CD14-positive monocyte (primary cell): ENCODE measurements at regions not wholly inside any gene's neighbourhood (a gene's known extent, or its start where the extent isn't known, plus 50 kb on each side); places are given as distances from the start of the nearest gene placed in this dataset.

Experiments used
- DNase-seq, 3 donors: peaks; one replicate each; pipeline ENCODE4 v3.0.0-alpha.2; 2011 to 2022
- H2AFZ ChIP-seq: 2 replicates; pipeline ENCODE4 v1.6.0; 2012; ENCODE audit warnings: mild to moderate bottlenecking, low read depth, low read length, inconsistent platforms; ENCODE audit not compliant: insufficient read depth, poor library complexity, severe bottlenecking
- H3K27ac ChIP-seq, 2 donors: 1 replicate in 1 of 2; 2 replicates in 1 of 2; pipeline ENCODE4 v1.5.1; 2012 to 2013; ENCODE audit warnings: low read length in 2 of 2, control low read depth in 1 of 2, inconsistent platforms in 1 of 2, low read depth in 1 of 2, mild to moderate bottlenecking in 1 of 2
- H3K27me3 ChIP-seq, 2 donors: one replicate each; pipeline versions ENCODE4 v1.6.0 to v1.6.1; 2011 to 2013; ENCODE audit warnings: low read length in 2 of 2; ENCODE audit not compliant: control insufficient read depth in 2 of 2, insufficient read depth in 2 of 2
- H3K36me3 ChIP-seq, 2 donors: replicated peaks in 1 of 2; 1 replicate in 1 of 2; 2 replicates in 1 of 2; pipeline versions ENCODE4 v1.5.1 to v1.6.1; 2012 to 2013; ENCODE audit warnings: low read length in 2 of 2, control low read depth in 1 of 2, inconsistent platforms in 1 of 2, mild to moderate bottlenecking in 1 of 2; ENCODE audit not compliant: insufficient read depth in 2 of 2, control insufficient read depth in 1 of 2
- H3K4me1 ChIP-seq, 2 donors: 1 replicate in 1 of 2; 2 replicates in 1 of 2; pipeline versions ENCODE4 v1.5.1 to v1.6.1; 2012 to 2013; ENCODE audit warnings: low read length in 2 of 2, control low read depth in 1 of 2, inconsistent platforms in 1 of 2, mild to moderate bottlenecking in 1 of 2, moderate library complexity in 1 of 2; ENCODE audit not compliant: insufficient read depth in 2 of 2, control insufficient read depth in 1 of 2
- H3K4me2 ChIP-seq: replicated peaks from 2 replicates; pipeline ENCODE3; 2012; ENCODE audit warnings: low read length, moderate library complexity, mild to moderate bottlenecking; ENCODE audit not compliant: poor library complexity, severe bottlenecking; ENCODE audit errors: extremely low read depth
- H3K4me3 ChIP-seq, 3 experiments: fragments of 200-600 bp in 1 of 3; sonication (generic) in 1 of 3; replicated peaks in 1 of 3; 1 replicate in 2 of 3; 2 replicates in 1 of 3; pipeline ENCODE4 v1.5.1; 2011 to 2013; ENCODE audit warnings: low read length in 3 of 3, mild to moderate bottlenecking in 3 of 3, control low read depth in 2 of 3, low read depth in 2 of 3, inconsistent platforms in 1 of 3, moderate library complexity in 1 of 3
- H3K79me2 ChIP-seq: 2 replicates; pipeline ENCODE4 v1.6.0; 2012; ENCODE audit warnings: mild to moderate bottlenecking, control low read depth, inconsistent platforms, low read length, moderate library complexity; ENCODE audit not compliant: insufficient read depth
- H3K9ac ChIP-seq: 2 replicates; pipeline ENCODE4 v1.6.0; 2017; ENCODE audit warnings: low read length, mild to moderate bottlenecking; ENCODE audit not compliant: insufficient read depth, poor library complexity, severe bottlenecking
- H3K9me3 ChIP-seq, 2 donors: replicated peaks in 1 of 2; 1 replicate in 1 of 2; 2 replicates in 1 of 2; pipeline versions ENCODE4 v1.5.1 to v1.6.1; 2012 to 2013; ENCODE audit warnings: low read length in 2 of 2, control low read depth in 1 of 2; ENCODE audit not compliant: control insufficient read depth in 1 of 2, insufficient read depth in 1 of 2
- H4K20me1 ChIP-seq: 2 replicates; pipeline ENCODE4 v1.6.0; 2012; ENCODE audit warnings: mild to moderate bottlenecking, low read length, control low read depth, moderate library complexity; ENCODE audit not compliant: insufficient read depth
- H3K27ac Mint-ChIP-seq, 7 donors: one replicate each; pipeline ENCODE4 v1.8.0; 2020; ENCODE audit warnings: mild to moderate bottlenecking in 7 of 7, mixed read lengths in 7 of 7, moderate library complexity in 6 of 7, inconsistent platforms in 2 of 7
- H3K27me3 Mint-ChIP-seq, 3 donors: one replicate each; pipeline ENCODE4 v1.8.0; 2021 to 2022; ENCODE audit warnings: low read depth in 3 of 3, mild to moderate bottlenecking in 3 of 3, mixed read lengths in 3 of 3, moderate library complexity in 3 of 3, inconsistent platforms in 1 of 3
- H3K36me3 Mint-ChIP-seq, 2 donors: one replicate each; pipeline ENCODE4 v1.8.0; 2020; ENCODE audit warnings: mixed read lengths in 2 of 2, inconsistent platforms in 1 of 2, mild to moderate bottlenecking in 1 of 2
- H3K4me1 Mint-ChIP-seq: one replicate; pipeline ENCODE4 v1.8.0; 2020; ENCODE audit warnings: mild to moderate bottlenecking, mixed read lengths
- H3K4me3 Mint-ChIP-seq, 2 donors: one replicate each; pipeline ENCODE4 v1.8.0; 2020; ENCODE audit warnings: mild to moderate bottlenecking in 2 of 2, mixed read lengths in 2 of 2, moderate library complexity in 1 of 2
- H3K9me3 Mint-ChIP-seq, 7 donors: one replicate each; pipeline ENCODE4 v1.8.0; 2020 to 2022; ENCODE audit warnings: mixed read lengths in 7 of 7, mild to moderate bottlenecking in 6 of 7, moderate library complexity in 6 of 7, inconsistent platforms in 2 of 7
- CTCF ChIP-seq: fragments of 200-600 bp; IDR thresholded peaks from one replicate; pipeline ENCODE4 v1.8.0; 2022; ENCODE audit warnings: antibody characterized with exemption, mild to moderate bottlenecking
- WGBS: methylation state at CpG from one replicate; pipeline ENCODE4 v1.1.5; 2013; ENCODE audit warnings: missing lambda C conversion rate; ENCODE audit not compliant: insufficient coverage; 5-methylcytosine and 5-hydroxymethylcytosine counted together
- intact Hi-C, 2 donors: fragments of 100-400 bp; cut with micrococcal nuclease; formaldehyde crosslinking; loops; one replicate each; pipeline versions ENCODE4 v1.15.0 to v1.15.1; 2023

GRCh38 chr11:129503646-129504045 is 128.0 kb downstream of the BARX2 start:
- Histone ChIP-seq H2AFZ (no peak overlapping the region), H3K4me1 (no peaks in the 10 kb centered on the region), H3K27me3 (no peaks in the 10 kb centered on the region), H3K79me2 (no peaks in the 10 kb centered on the region), H3K4me2 (no peak overlapping the region), H3K4me3 (no peak overlapping the region), H3K36me3 (no peaks in the 10 kb centered on the region), H3K9ac (no peak overlapping the region), H3K9me3 (no peaks in the 10 kb centered on the region), H4K20me1 (no peaks in the 10 kb centered on the region), H3K27ac (no peak overlapping the region)
- no peak for TF ChIP-seq CTCF
- peaks cover 0 to 5% (median 0%) of the 10 kb centered on the region in 7 donors for H3K9me3 Mint-ChIP-seq
- peaks cover 0 to 1% (median 0%) of the 10 kb centered on the region in 3 donors for H3K27me3 Mint-ChIP-seq
- intact Hi-C loops: no loop called here
- DNase-seq: no peak
- H3K36me3 Mint-ChIP-seq: no peaks in the 10 kb centered on the region
- H3K4me3 Mint-ChIP-seq: no peak overlapping the region
- no peak overlapping the region for H3K27ac Mint-ChIP-seq
- no CpG with 5 or more reads among the region's 2 CpGs for WGBS
- H3K4me1 Mint-ChIP-seq: no peaks in the 10 kb centered on the region

DNA sequence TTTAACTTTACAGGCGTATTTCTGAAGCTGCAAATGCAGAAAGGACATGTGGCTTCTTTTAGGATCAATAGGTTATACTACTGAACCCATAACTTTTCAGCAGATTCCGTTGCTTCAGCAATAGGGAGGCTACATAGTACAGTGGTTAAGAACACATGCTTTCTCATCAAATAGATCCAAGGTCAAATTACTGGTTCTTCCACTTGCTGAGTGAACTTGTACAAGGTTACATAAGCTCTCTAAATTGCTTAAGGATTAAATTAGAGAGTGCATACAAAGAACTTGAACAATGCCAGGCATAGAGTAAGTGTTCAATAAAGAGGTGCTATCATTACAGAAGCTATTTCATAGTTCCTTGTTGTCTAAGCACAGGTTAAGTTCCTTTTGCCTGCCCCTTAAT is 129.6 kb downstream of the BARX2 start:
- H3K4me3 ChIP-seq: no peak overlapping the region
- H4K20me1 ChIP-seq: no peaks in the 10 kb centered on the region
- H3K27ac Mint-ChIP-seq: no peak overlapping the region
- H3K9me3 ChIP-seq: no peaks in the 10 kb centered on the region
- no peaks in the 10 kb centered on the region for H3K36me3 Mint-ChIP-seq
- H3K9me3 Mint-ChIP-seq: peaks cover 0 to 4% (median under 1%) of the 10 kb centered on the region in 7 donors
- DNase-seq: no peak
- H3K4me3 Mint-ChIP-seq: no peak overlapping the region
- H3K36me3 ChIP-seq: no peaks in the 10 kb centered on the region
- no CpG with 5 or more reads among the region's 2 CpGs for WGBS
- no peak overlapping the region for H3K27ac ChIP-seq
- H3K4me1 Mint-ChIP-seq: no peaks in the 10 kb centered on the region
- no peak overlapping the region for H2AFZ ChIP-seq
- H3K9ac ChIP-seq: no peak overlapping the region
- intact Hi-C loops: no loop called here
- H3K4me2 ChIP-seq: no peak overlapping the region
- H3K27me3 Mint-ChIP-seq: peaks cover 0 to 1% (median 0%) of the 10 kb centered on the region in 3 donors
- H3K79me2 ChIP-seq: no peaks in the 10 kb centered on the region
- TF ChIP-seq CTCF: no peak
- H3K27me3 ChIP-seq: no peaks in the 10 kb centered on the region
- H3K4me1 ChIP-seq: no peaks in the 10 kb centered on the region
